SJCRH30 (cell line): ENCODE measurements at regions not wholly inside any gene's neighbourhood (a gene's known extent, or its start where the extent isn't known, plus 50 kb on each side); places are given as distances from the start of the nearest gene placed in this dataset.
A peak's percentile ranks its signal among the peaks of the same experiment; 100 is the strongest.
"Not testable (repeated sequence)": the region's sequence is repeated elsewhere in the genome, so short reads cannot be mapped to it uniquely, and the experiment has no call there.

Source experiments
- DNase-seq, 2 experiments: peaks; one replicate each; pipeline ENCODE4 v3.0.0-alpha.2; 2015 to 2020
- H3K27ac ChIP-seq: fragments of 250-450 bp; sonication (Bioruptor Pico); 2 replicates; pipeline ENCODE4 v1.5.1; 2020; ENCODE audit warnings: mild to moderate bottlenecking, moderate library complexity
- H3K27me3 ChIP-seq: fragments of 250-450 bp; sonication (Bioruptor Pico); 2 replicates; pipeline ENCODE4 v1.5.1; 2020; ENCODE audit warnings: mild to moderate bottlenecking, moderate library complexity
- H3K36me3 ChIP-seq: fragments of 250-450 bp; sonication (Bioruptor Pico); 2 replicates; pipeline ENCODE4 v1.5.1; 2020; ENCODE audit warnings: mild to moderate bottlenecking, moderate library complexity
- H3K4me1 ChIP-seq: fragments of 250-450 bp; sonication (Bioruptor Pico); 2 replicates; pipeline ENCODE4 v1.5.1; 2020; ENCODE audit warnings: mild to moderate bottlenecking, moderate library complexity
- H3K4me3 ChIP-seq: fragments of 250-450 bp; sonication (Bioruptor Pico); 2 replicates; pipeline ENCODE4 v1.5.1; 2020; ENCODE audit warnings: mild to moderate bottlenecking, moderate library complexity
- H3K9me3 ChIP-seq: fragments of 250-450 bp; sonication (Bioruptor Pico); replicated peaks from 2 replicates; pipeline ENCODE4 v1.5.1; 2020; ENCODE audit warnings: mild to moderate bottlenecking, moderate library complexity

GRCh38 chr2:175808858-175809257 is 193.2 kb downstream of the LNPK start:
- H3K4me1 ChIP-seq, result no peaks in the 10 kb centered on the region
- H3K27me3 ChIP-seq, result 0 out of 2 replicates have a peak, but pooled peaks cover 3% of the 10 kb centered on the region
- no peak overlapping the region for H3K27ac ChIP-seq
- H3K9me3 ChIP-seq, result no peaks in the 10 kb centered on the region
- DNase-seq, result no peak
- H3K4me3 ChIP-seq, result no peak overlapping the region
- H3K36me3 ChIP-seq, result no peaks in the 10 kb centered on the region

GRCh38 chr2:175808078-175808477 is 194.0 kb downstream of the LNPK start:
- H3K4me3 ChIP-seq, result no peak overlapping the region
- H3K27me3 ChIP-seq, result 0 out of 2 replicates have a peak, but pooled peaks cover 3% of the 10 kb centered on the region
- H3K27ac ChIP-seq, result no peak overlapping the region
- H3K36me3 ChIP-seq, result no peaks in the 10 kb centered on the region
- DNase-seq, result no peak
- no peaks in the 10 kb centered on the region for H3K9me3 ChIP-seq
- H3K4me1 ChIP-seq, result no peaks in the 10 kb centered on the region

GRCh38 chr2:175807031-175807873 is 194.8 kb downstream of the LNPK start:
- 0 out of 2 replicates have a peak, but pooled peaks cover 3% of the 10 kb centered on the region for H3K27me3 ChIP-seq
- no peak overlapping the region for H3K27ac ChIP-seq
- DNase-seq, result no peak
- no peaks in the 10 kb centered on the region for H3K9me3 ChIP-seq
- no peak overlapping the region for H3K4me3 ChIP-seq
- H3K4me1 ChIP-seq, result no peaks in the 10 kb centered on the region
- no peaks in the 10 kb centered on the region for H3K36me3 ChIP-seq

GRCh38 chr2:175806570-175806969 is 195.5 kb downstream of the LNPK start:
- DNase-seq, result no peak
- H3K4me3 ChIP-seq, result no peak overlapping the region
- no peaks in the 10 kb centered on the region for H3K4me1 ChIP-seq
- H3K36me3 ChIP-seq, result no peaks in the 10 kb centered on the region
- no peaks in the 10 kb centered on the region for H3K9me3 ChIP-seq
- no peak overlapping the region for H3K27ac ChIP-seq
- H3K27me3 ChIP-seq, result 0 out of 2 replicates have a peak, but pooled peaks cover 3% of the 10 kb centered on the region

- 0 out of 2 replicates have a peak, but pooled peaks cover 3% of the 10 kb centered on the region for H3K27me3 ChIP-seq
- no peak overlapping the region for H3K27ac ChIP-seq
- no peak for DNase-seq
- no peaks in the 10 kb centered on the region for H3K36me3 ChIP-seq
- H3K4me1 ChIP-seq, result no peaks in the 10 kb centered on the region
- H3K9me3 ChIP-seq, result no peaks in the 10 kb centered on the region
- H3K4me3 ChIP-seq, result no peak overlapping the region
Measured at GRCh38 chr2:175806125-175806490, 196.0 kb downstream of the LNPK start.

- no peak for DNase-seq
- Histone ChIP-seq H3K27me3 (0 out of 2 replicates have a peak, but pooled peaks cover 3% of the 10 kb centered on the region), H3K4me1 (no peaks in the 10 kb centered on the region), H3K36me3 (no peaks in the 10 kb centered on the region), H3K27ac (no peak overlapping the region), H3K9me3 (no peaks in the 10 kb centered on the region), H3K4me3 (no peak overlapping the region)
Measured at GRCh38 chr2:175805442-175806124, 196.5 kb downstream of the LNPK start.

- no peak overlapping the region for H3K4me3 ChIP-seq
- H3K27ac ChIP-seq, result no peak overlapping the region
- no peaks in the 10 kb centered on the region for H3K4me1 ChIP-seq
- no peaks in the 10 kb centered on the region for H3K36me3 ChIP-seq
- no peak for DNase-seq
- H3K9me3 ChIP-seq, result no peaks in the 10 kb centered on the region
- H3K27me3 ChIP-seq, result 0 out of 2 replicates have a peak, but pooled peaks cover 2% of the 10 kb centered on the region
Measured at GRCh38 chr2:175804122-175804521, 197.9 kb downstream of the LNPK start.

- not testable (repeated sequence) for H3K27me3 ChIP-seq, H3K36me3 ChIP-seq, H3K4me3 ChIP-seq, H3K9me3 ChIP-seq, H3K4me1 ChIP-seq, DNase-seq, H3K27ac ChIP-seq
Measured at GRCh38 chr2:175796422-175796821, 205.6 kb downstream of the LNPK start.

GRCh38 chr2:175793648-175794047 is 208.4 kb downstream of the LNPK start:
- H3K36me3 ChIP-seq, result no peaks in the 10 kb centered on the region
- no peak for DNase-seq
- H3K9me3 ChIP-seq, result 0 out of 2 replicates have a peak, but pooled peaks cover 3% of the 10 kb centered on the region
- H3K27me3 ChIP-seq, result no peaks in the 10 kb centered on the region
- no peak overlapping the region for H3K4me3 ChIP-seq
- H3K27ac ChIP-seq, result no peak overlapping the region
- no peaks in the 10 kb centered on the region for H3K4me1 ChIP-seq

- 0 out of 2 replicates have a peak, but pooled peaks cover 3% of the 10 kb centered on the region for H3K9me3 ChIP-seq
- H3K27me3 ChIP-seq, result no peaks in the 10 kb centered on the region
- H3K4me1 ChIP-seq, result no peaks in the 10 kb centered on the region
- DNase-seq, result no peak
- no peak overlapping the region for H3K27ac ChIP-seq
- no peaks in the 10 kb centered on the region for H3K36me3 ChIP-seq
- no peak overlapping the region for H3K4me3 ChIP-seq
Measured at GRCh38 chr2:175792881-175793280, 209.2 kb downstream of the LNPK start.

- no peaks in the 10 kb centered on the region for H3K27me3 ChIP-seq
- H3K36me3 ChIP-seq, result no peaks in the 10 kb centered on the region
- no peak overlapping the region for H3K27ac ChIP-seq
- DNase-seq, result no peak
- H3K4me3 ChIP-seq, result no peak overlapping the region
- H3K4me1 ChIP-seq, result no peaks in the 10 kb centered on the region
- H3K9me3 ChIP-seq, result 0 out of 2 replicates have a peak, but pooled peaks cover 3% of the 10 kb centered on the region
Measured at GRCh38 chr2:175792199-175792598, 209.9 kb downstream of the LNPK start.

- Histone ChIP-seq H3K4me1 (no peaks in the 10 kb centered on the region), H3K36me3 (no peaks in the 10 kb centered on the region), H3K4me3 (no peak overlapping the region), H3K27me3 (no peaks in the 10 kb centered on the region), H3K9me3 (no peaks in the 10 kb centered on the region), H3K27ac (no peak overlapping the region)
- DNase-seq, result peak; percentile 4 to 24
Measured at GRCh38 chr2:175786471-175787124, 215.5 kb downstream of the LNPK start.

- not testable (repeated sequence) for H3K9me3 ChIP-seq, H3K27me3 ChIP-seq, H3K27ac ChIP-seq, DNase-seq, H3K4me1 ChIP-seq, H3K4me3 ChIP-seq, H3K36me3 ChIP-seq
Measured at GRCh38 chr2:175777337-175777736, 224.7 kb downstream of the LNPK start.

GRCh38 chr2:175769200-175769599 is 232.9 kb downstream of the LNPK start:
- DNase-seq, result no peak
- Histone ChIP-seq H3K9me3 (no peaks in the 10 kb centered on the region), H3K36me3 (no peaks in the 10 kb centered on the region), H3K4me1 (no peaks in the 10 kb centered on the region), H3K27ac (no peak overlapping the region), H3K4me3 (no peak overlapping the region), H3K27me3 (no peaks in the 10 kb centered on the region)

- no peak overlapping the region for H3K4me3 ChIP-seq
- no peaks in the 10 kb centered on the region for H3K36me3 ChIP-seq
- no peaks in the 10 kb centered on the region for H3K27me3 ChIP-seq
- DNase-seq, result no peak
- no peak overlapping the region for H3K27ac ChIP-seq
- no peaks in the 10 kb centered on the region for H3K9me3 ChIP-seq
- H3K4me1 ChIP-seq, result no peaks in the 10 kb centered on the region
Measured at GRCh38 chr2:175766880-175767279, 235.2 kb downstream of the LNPK start.
